ENCODE measurements at regions not wholly inside any gene's neighbourhood (a gene's known extent, or its start where the extent isn't known, plus 50 kb on each side); places are given as distances from the start of the nearest gene placed in this dataset.
A peak's percentile ranks its signal among the peaks of the same experiment; 100 is the strongest.
"Not testable (repeated sequence)": the region's sequence is repeated elsewhere in the genome, so short reads cannot be mapped to it uniquely, and the experiment has no call there.

- no peak overlapping the region for H3K27ac ChIP-seq
- no peak overlapping the region for H3K4me3 ChIP-seq
Observed at GRCh38 chr3:73175698-73176097, 114.2 kb downstream of the EBLN2 start.

GRCh38 chr3:73176941-73177340, 115.5 kb downstream of the EBLN2 start:
- H3K4me3 ChIP-seq: no peak overlapping the region
- H3K27ac ChIP-seq: no peak overlapping the region

- Histone ChIP-seq H3K4me3 (no peak overlapping the region), H3K27ac (no peak overlapping the region)
Observed at GRCh38 chr3:73177827-73178226, 116.4 kb downstream of the EBLN2 start.

- Histone ChIP-seq H3K27ac (no peak overlapping the region), H3K4me3 (no peak overlapping the region)
Observed at GRCh38 chr3:73179601-73180000, 118.1 kb downstream of the EBLN2 start.

- Histone ChIP-seq H3K4me3 (no peak overlapping the region), H3K27ac (no peak overlapping the region)
Observed at GRCh38 chr3:73186741-73187140, 125.3 kb downstream of the EBLN2 start.

GRCh38 chr3:73187328-73187727, 125.9 kb downstream of the EBLN2 start:
- Histone ChIP-seq H3K4me3 (no peak overlapping the region), H3K27ac (no peak overlapping the region)

- Histone ChIP-seq H3K4me3 (no peak overlapping the region), H3K27ac (no peak overlapping the region)
Observed at GRCh38 chr3:73188707-73189106, 127.2 kb downstream of the EBLN2 start.

- Histone ChIP-seq H3K27ac (no peak overlapping the region), H3K4me3 (no peak overlapping the region)
Observed at GRCh38 chr3:73192036-73192738, 130.7 kb downstream of the EBLN2 start.

- not testable (repeated sequence) for H3K4me3 ChIP-seq, H3K27ac ChIP-seq
Observed at GRCh38 chr3:73193943-73194342, 132.5 kb downstream of the EBLN2 start.

GRCh38 chr3:73197187-73197586, 135.7 kb downstream of the EBLN2 start:
- Histone ChIP-seq H3K4me3 (no peak overlapping the region), H3K27ac (no peak overlapping the region)

- Histone ChIP-seq H3K4me3 (no peak overlapping the region), H3K27ac (no peak overlapping the region)
Observed at GRCh38 chr3:73203101-73203500, 141.6 kb downstream of the EBLN2 start.

- H3K4me3 ChIP-seq: no peak overlapping the region
- no peak overlapping the region for H3K27ac ChIP-seq
Observed at GRCh38 chr3:73203633-73204032, 142.2 kb downstream of the EBLN2 start.

- no peak overlapping the region for H3K27ac ChIP-seq
- no peak overlapping the region for H3K4me3 ChIP-seq
Observed at GRCh38 chr3:73204841-73205240, 143.4 kb downstream of the EBLN2 start.

GRCh38 chr3:73206030-73206429, 144.6 kb downstream of the EBLN2 start:
- no peak overlapping the region for H3K4me3 ChIP-seq
- H3K27ac ChIP-seq: no peak overlapping the region

- Histone ChIP-seq H3K4me3 (no peak overlapping the region), H3K27ac (no peak overlapping the region)
Observed at GRCh38 chr3:73207946-73208440, 146.5 kb downstream of the EBLN2 start.

GRCh38 chr3:73210759-73211158, 149.3 kb downstream of the EBLN2 start:
- Histone ChIP-seq H3K4me3 (no peak overlapping the region), H3K27ac (no peak overlapping the region)

- H3K27ac ChIP-seq: no peak overlapping the region
- no peak overlapping the region for H3K4me3 ChIP-seq
Observed at GRCh38 chr3:73212683-73213082, 151.2 kb downstream of the EBLN2 start.

GRCh38 chr3:73213896-73214295, 152.4 kb downstream of the EBLN2 start:
- no peak overlapping the region for H3K4me3 ChIP-seq
- H3K27ac ChIP-seq: peak overlapping the region in 2 of 21 experiments; percentile 15 to 37

GRCh38 chr3:73214846-73215245, 153.4 kb downstream of the EBLN2 start:
- Histone ChIP-seq H3K27ac (peak overlapping the region in 2 of 21 experiments; percentile 15 to 47), H3K4me3 (no peak overlapping the region)

- peak overlapping the region in 2 of 21 experiments; percentile 15 to 47 for H3K27ac ChIP-seq
- H3K4me3 ChIP-seq: no peak overlapping the region
Observed at GRCh38 chr3:73215281-73215680, 153.8 kb downstream of the EBLN2 start.

GRCh38 chr3:73215901-73216300, 154.4 kb downstream of the EBLN2 start:
- H3K4me3 ChIP-seq: no peak overlapping the region
- peak overlapping the region in 1 of 21 experiments; percentile 50 for H3K27ac ChIP-seq

- Histone ChIP-seq H3K4me3 (no peak overlapping the region), H3K27ac (peak overlapping the region in 1 of 21 experiments; percentile 50)
Observed at GRCh38 chr3:73216310-73216709, 154.9 kb downstream of the EBLN2 start.
